Loucy (cell line): ENCODE measurements at regions not wholly inside any gene's neighbourhood (a gene's known extent, or its start where the extent isn't known, plus 50 kb on each side); places are given as distances from the start of the nearest gene placed in this dataset.

Source experiments
- EZH2phosphoT487 ChIP-seq: fragments of 200-600 bp; IDR thresholded peaks from 2 replicates; pipeline ENCODE4 v1.6.1; 2018; ENCODE audit warnings: antibody characterized with exemption, mild to moderate bottlenecking, moderate library complexity, borderline replicate concordance
- TF ChIP-seq, protein P1 (sequence below): fragments of 200-600 bp; sonication (generic); conservative IDR thresholded peaks from 2 replicates; pipeline ENCODE4 v1.5.1; 2014; ENCODE audit warnings: mild to moderate bottlenecking, antibody characterized with exemption, low read length

- TF ChIP-seq, protein P1, sequence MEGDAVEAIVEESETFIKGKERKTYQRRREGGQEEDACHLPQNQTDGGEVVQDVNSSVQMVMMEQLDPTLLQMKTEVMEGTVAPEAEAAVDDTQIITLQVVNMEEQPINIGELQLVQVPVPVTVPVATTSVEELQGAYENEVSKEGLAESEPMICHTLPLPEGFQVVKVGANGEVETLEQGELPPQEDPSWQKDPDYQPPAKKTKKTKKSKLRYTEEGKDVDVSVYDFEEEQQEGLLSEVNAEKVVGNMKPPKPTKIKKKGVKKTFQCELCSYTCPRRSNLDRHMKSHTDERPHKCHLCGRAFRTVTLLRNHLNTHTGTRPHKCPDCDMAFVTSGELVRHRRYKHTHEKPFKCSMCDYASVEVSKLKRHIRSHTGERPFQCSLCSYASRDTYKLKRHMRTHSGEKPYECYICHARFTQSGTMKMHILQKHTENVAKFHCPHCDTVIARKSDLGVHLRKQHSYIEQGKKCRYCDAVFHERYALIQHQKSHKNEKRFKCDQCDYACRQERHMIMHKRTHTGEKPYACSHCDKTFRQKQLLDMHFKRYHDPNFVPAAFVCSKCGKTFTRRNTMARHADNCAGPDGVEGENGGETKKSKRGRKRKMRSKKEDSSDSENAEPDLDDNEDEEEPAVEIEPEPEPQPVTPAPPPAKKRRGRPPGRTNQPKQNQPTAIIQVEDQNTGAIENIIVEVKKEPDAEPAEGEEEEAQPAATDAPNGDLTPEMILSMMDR = no peak
- TF ChIP-seq EZH2phosphoT487 = no peak
Measured at GRCh38 chr5:163944738-163945137, 439.3 kb downstream of the MAT2B start.
